GM21737 (cell line): ENCODE measurements at regions not wholly inside any gene's neighbourhood (a gene's known extent, or its start where the extent isn't known, plus 50 kb on each side); places are given as distances from the start of the nearest gene placed in this dataset.
"Not testable (repeated sequence)": the region's sequence is repeated elsewhere in the genome, so short reads cannot be mapped to it uniquely, and the experiment has no call there.

ENCODE experiments used
- ATAC-seq: cut with Tn5 transposase; IDR thresholded peaks from one replicate; pipeline ENCODE4 v1.9.1; 2021; ENCODE audit warnings: mild to moderate bottlenecking, moderate library complexity; ENCODE audit not compliant: unreplicated experiment

GRCh38 chr1:74943046-74943445 lies 191.1 kb upstream of the LHX8 start:
- no peak for ATAC-seq

- ATAC-seq: no peak
These were observed 187.8 kb upstream of the LHX8 start for GRCh38 chr1:74946388-74946787.

GRCh38 chr1:74949348-74949747 lies 184.8 kb upstream of the LHX8 start:
- not testable (repeated sequence) for ATAC-seq

GRCh38 chr1:74951981-74952380 lies 182.2 kb upstream of the LHX8 start:
- not testable (repeated sequence) for ATAC-seq

GRCh38 chr1:74952786-74953185 lies 181.4 kb upstream of the LHX8 start:
- no peak for ATAC-seq

- ATAC-seq: no peak
These were observed 180.6 kb upstream of the LHX8 start for GRCh38 chr1:74953622-74954021.

GRCh38 chr1:74963120-74963519 lies 171.1 kb upstream of the LHX8 start:
- no peak for ATAC-seq

- ATAC-seq: no peak
These were observed 169.6 kb upstream of the LHX8 start for GRCh38 chr1:74964508-74965102.

GRCh38 chr1:74969566-74970135 lies 164.5 kb upstream of the LHX8 start:
- no peak for ATAC-seq

GRCh38 chr1:74971982-74972381 lies 162.2 kb upstream of the LHX8 start:
- ATAC-seq: no peak

GRCh38 chr1:74976491-74976890 lies 157.7 kb upstream of the LHX8 start:
- no peak for ATAC-seq

GRCh38 chr1:74992448-74992847 lies 141.7 kb upstream of the LHX8 start:
- not testable (repeated sequence) for ATAC-seq

- ATAC-seq: no peak
These were observed 138.4 kb upstream of the LHX8 start for GRCh38 chr1:74995821-74996220.

- ATAC-seq: no peak
These were observed 123.6 kb upstream of the LHX8 start for GRCh38 chr1:75010547-75010946.

GRCh38 chr1:75014250-75014649 lies 119.9 kb upstream of the LHX8 start:
- no peak for ATAC-seq

- ATAC-seq: no peak
These were observed 111.2 kb upstream of the LHX8 start for GRCh38 chr1:75023005-75023404.

- ATAC-seq: no peak
These were observed 99.8 kb upstream of the LHX8 start for GRCh38 chr1:75034376-75034775.

GRCh38 chr1:75035536-75035935 lies 98.7 kb upstream of the LHX8 start:
- ATAC-seq: no peak

- ATAC-seq: no peak
These were observed 81.0 kb upstream of the LHX8 start for GRCh38 chr1:75053207-75053606.

GRCh38 chr1:75058424-75058823 lies 75.8 kb upstream of the LHX8 start:
- ATAC-seq: no peak

GRCh38 chr1:75062111-75062510 lies 72.1 kb upstream of the LHX8 start:
- ATAC-seq: no peak

GRCh38 chr1:75067975-75068374 lies 66.2 kb upstream of the LHX8 start:
- no peak for ATAC-seq

- ATAC-seq: no peak
These were observed 59.3 kb upstream of the LHX8 start for GRCh38 chr1:75074831-75075395.
